HepG2 (cell line): ENCODE measurements at regions not wholly inside any gene's neighbourhood (a gene's known extent, or its start where the extent isn't known, plus 50 kb on each side); places are given as distances from the start of the nearest gene placed in this dataset.

Experiments
- ATAC-seq: fragments of 200-7000 bp; cut with Tn5 transposase; 3 replicates; pipeline ENCODE4 v1.9.1; 2020; ENCODE audit warnings: mild to moderate bottlenecking, moderate library complexity
- BruUV-seq: library from RNA; stranded (reverse); fragments of 400-500 nt; replicated peaks from 2 replicates; lab custom pipeline; 2021; lab: Mats Ljungman, UMichigan
- CTCF ChIA-PET: fragments of 300-600 bp; formaldehyde crosslinking; extraction: SDS; loops from one replicate; lab custom pipeline; 2021; ENCODE audit warnings: low total read pairs, inconsistent platforms, low intra/inter-chr PET ratio; lab: Yijun Ruan, JAX
- POLR2A ChIA-PET: fragments of 350-600 bp; sonication (Branson Sonifier 250); formaldehyde crosslinking; loops from one replicate; lab custom pipeline; 2020; ENCODE audit warnings: antibody characterized with exemption, inconsistent platforms; lab: Yijun Ruan, JAX
- DNase-seq: peaks from one replicate; pipeline ENCODE4 v3.0.0-alpha.2; 2015; ENCODE audit warnings: low spot score
- FAIRE-seq: peaks from 3 replicates; lab custom pipeline; 2011; peaks lifted over from hg19 to GRCh38; lab: Jason Lieb, UNC
- H2AFZ ChIP-seq: one replicate; pipeline ENCODE4 v1.6.1; 2011; ENCODE audit warnings: low read length, inconsistent platforms
- H3K27ac ChIP-seq: fragments of 300-600 bp; 3 replicates; pipeline ENCODE4 v1.8.0; 2011; ENCODE audit warnings: mixed run types, mild to moderate bottlenecking, mixed read lengths, low read length, inconsistent platforms; ENCODE audit not compliant: insufficient read depth; ENCODE audit errors: extremely low read length
- H3K27me3 ChIP-seq, 2 experiments: fragments of 200-600 bp in 1 of 2; 2 replicates in 1 of 2; 3 replicates in 1 of 2; pipeline versions ENCODE4 v1.6.0 to v1.8.0; 2011; ENCODE audit warnings: low read length in 2 of 2, mild to moderate bottlenecking in 2 of 2, moderate library complexity in 2 of 2, inconsistent platforms in 1 of 2; ENCODE audit not compliant: insufficient read depth in 2 of 2, control insufficient read depth in 1 of 2
- H3K36me3 ChIP-seq, 2 experiments: fragments of 200-600 bp in 1 of 2; replicated peaks in 1 of 2; 2 replicates in 1 of 2; 3 replicates in 1 of 2; pipeline versions ENCODE4 v1.5.1 to v1.8.0; 2011; ENCODE audit warnings: low read length in 2 of 2, inconsistent platforms in 1 of 2; ENCODE audit not compliant: insufficient read depth in 2 of 2, control insufficient read depth in 1 of 2
- H3K4me1 ChIP-seq: 2 replicates; pipeline ENCODE4 v1.5.1; 2012; ENCODE audit warnings: low read length, inconsistent platforms; ENCODE audit not compliant: insufficient read depth
- H3K4me2 ChIP-seq: 2 replicates; pipeline ENCODE4 v1.6.0; 2011; ENCODE audit warnings: low read depth, low read length, inconsistent platforms
- H3K4me3 ChIP-seq, 3 experiments: fragments of 200-600 bp in 1 of 3; sonication (generic), shearing (Covaris generic) in 1 of 3; replicated peaks in 1 of 3; 2 replicates each; pipeline ENCODE4 v1.5.1; 2011 to 2016; ENCODE audit warnings: low read length in 3 of 3, inconsistent platforms in 2 of 3, low read depth in 2 of 3, mild to moderate bottlenecking in 2 of 3, control low read depth in 1 of 3, mixed read lengths in 1 of 3; ENCODE audit not compliant: insufficient read depth in 1 of 3
- H3K79me2 ChIP-seq: one replicate; pipeline ENCODE4 v1.6.1; 2011; ENCODE audit warnings: low read length, inconsistent platforms; ENCODE audit not compliant: insufficient read depth
- H3K9ac ChIP-seq: 2 replicates; pipeline ENCODE4 v1.6.0; 2011; ENCODE audit warnings: mild to moderate bottlenecking, low read depth, low read length, inconsistent platforms; ENCODE audit not compliant: insufficient read depth
- H3K9me3 ChIP-seq: 2 replicates; pipeline ENCODE4 v1.5.1; 2012; ENCODE audit warnings: mild to moderate bottlenecking, low read length
- H4K20me1 ChIP-seq: 2 replicates; pipeline ENCODE4 v1.6.0; 2011; ENCODE audit warnings: inconsistent platforms, mild to moderate bottlenecking, low read length, moderate library complexity; ENCODE audit not compliant: insufficient read depth
- ATM ChIP-seq: fragments of 450-650 bp; IDR thresholded peaks from 2 replicates; pipeline ENCODE4 v1.7.1; 2017; ENCODE audit warnings: mild to moderate bottlenecking, borderline replicate concordance
- FUBP1 ChIP-seq: sonication (generic); formaldehyde crosslinking; IDR thresholded peaks from 2 replicates; pipeline ENCODE4 v1.5.1; 2020; ENCODE audit warnings: missing genetic modification reagents, mild to moderate bottlenecking, borderline replicate concordance
- JUNB ChIP-seq: sonication (generic); formaldehyde crosslinking; IDR thresholded peaks from 2 replicates; pipeline ENCODE4 v1.8.0; 2022; ENCODE audit warnings: missing genetic modification reagents, mild to moderate bottlenecking, borderline replicate concordance
- KDM4B ChIP-seq: sonication (generic); formaldehyde crosslinking; IDR thresholded peaks from 2 replicates; pipeline ENCODE4 v1.4.0; 2020; ENCODE audit warnings: missing genetic modification reagents
- NCOA2 ChIP-seq: sonication (generic); formaldehyde crosslinking; IDR thresholded peaks from 2 replicates; pipeline ENCODE4 v1.8.0; 2022; ENCODE audit warnings: inconsistent platforms
- POLR2AphosphoS5 ChIP-seq: IDR thresholded peaks from 2 replicates; pipeline ENCODE4 v1.6.1; 2012; ENCODE audit warnings: low read depth, low read length
- REPIN1 ChIP-seq: sonication (generic); formaldehyde crosslinking; IDR thresholded peaks from 2 replicates; pipeline ENCODE4 v1.8.0; 2022; ENCODE audit warnings: missing genetic modification reagents, low read depth, mild to moderate bottlenecking, borderline replicate concordance
- SNAPC2 ChIP-seq: sonication (generic); formaldehyde crosslinking; IDR thresholded peaks from 2 replicates; pipeline ENCODE4 v1.8.1; 2022; ENCODE audit warnings: mild to moderate bottlenecking, missing genetic modification reagents
- SOX6 ChIP-seq, 2 experiments: fragments of 450-650 bp in 1 of 2; sonication (generic) in 1 of 2; formaldehyde crosslinking in 1 of 2; IDR thresholded peaks; 2 replicates each; pipeline versions ENCODE4 v1.4.0 to v1.6.1; 2017 to 2020; ENCODE audit warnings: antibody characterized with exemption in 1 of 2, mild to moderate bottlenecking in 1 of 2, missing genetic modification reagents in 1 of 2
- SP5 ChIP-seq: IDR thresholded peaks from 2 replicates; pipeline ENCODE4 v1.6.1; 2016; ENCODE audit warnings: low read depth, borderline replicate concordance
- ZHX2 ChIP-seq, 2 experiments: sonication (generic) in 1 of 2; formaldehyde crosslinking in 1 of 2; IDR thresholded peaks; 2 replicates each; pipeline versions ENCODE4 v1.6.1 to v1.9.0; 2014 to 2022; ENCODE audit warnings: antibody characterized with exemption in 1 of 2, borderline replicate concordance in 1 of 2, inconsistent platforms in 1 of 2, low read depth in 1 of 2, missing genetic modification reagents in 1 of 2
- ZNF33A ChIP-seq: sonication (generic); formaldehyde crosslinking; IDR thresholded peaks from 2 replicates; pipeline ENCODE4 v1.5.1; 2020; ENCODE audit warnings: missing genetic modification reagents, mild to moderate bottlenecking, moderate library complexity, borderline replicate concordance
- ZNF33B ChIP-seq: sonication (generic); formaldehyde crosslinking; IDR thresholded peaks from 2 replicates; pipeline ENCODE4 v1.5.1; 2020; ENCODE audit warnings: mild to moderate bottlenecking, missing genetic modification reagents
- ZNF451 ChIP-seq: sonication (generic); formaldehyde crosslinking; IDR thresholded peaks from 2 replicates; pipeline ENCODE4 v1.5.0; 2020; ENCODE audit warnings: mild to moderate bottlenecking, missing genetic modification reagents
- ZNF670 ChIP-seq: sonication (generic); formaldehyde crosslinking; IDR thresholded peaks from 2 replicates; pipeline ENCODE4 v1.8.0; 2022; ENCODE audit warnings: mild to moderate bottlenecking, missing genetic modification reagents, borderline replicate concordance
- ZNF691 ChIP-seq: sonication (generic); formaldehyde crosslinking; IDR thresholded peaks from 2 replicates; pipeline ENCODE4 v1.4.0; 2020; ENCODE audit warnings: missing genetic modification reagents, low read depth, mild to moderate bottlenecking, borderline replicate concordance
- ZNF775 ChIP-seq: sonication (generic); formaldehyde crosslinking; IDR thresholded peaks from 2 replicates; pipeline ENCODE4 v1.4.0; 2020; ENCODE audit warnings: missing genetic modification reagents, mild to moderate bottlenecking, moderate library complexity, borderline replicate concordance
- WGBS: methylation state at CpG from one replicate; pipeline ENCODE4 v1.1.6; 2017; ENCODE audit warnings: low lambda C conversion rate; 5-methylcytosine and 5-hydroxymethylcytosine counted together
- in situ Hi-C: cut with HindIII; loops from 2 replicates; pipeline ENCODE4 v1.10.0; 2017; ENCODE audit warnings: low pct_unique_long_range_greater_than_20kb; ENCODE audit not compliant: extremely low pct_ligation_motif_present
- intact Hi-C: fragments of 100-400 bp; cut with micrococcal nuclease; formaldehyde crosslinking; loops from one replicate; pipeline ENCODE4 v1.10.0; 2022; ENCODE audit not compliant: unreplicated experiment

GRCh38 chr7:146028251-146028750, 88.3 kb upstream of the CNTNAP2 start:
- DNase-seq, result no peak
- CTCF ChIA-PET, result no interaction called here
- no peaks in the 10 kb centered on the region for H3K27me3 ChIP-seq
- TF ChIP-seq JUNB (CRISPR knock-in tag) (no peak), ZHX2 (IDR thresholded peaks at IDR 0.05; ENCODE audit: low read depth) (no peak), ZHX2 (CRISPR knock-in tag; IDR thresholded peaks at IDR 0.05; ENCODE audit: borderline replicate concordance) (no peak), KDM4B (CRISPR knock-in tag) (no peak), SP5 (CRISPR knock-in tag) (no peak), ZNF451 (no peak), FUBP1 (CRISPR knock-in tag) (no peak), ZNF33A (CRISPR knock-in tag) (no peak), REPIN1 (CRISPR knock-in tag) (no peak), SOX6 (IDR thresholded peaks at IDR 0.05) (no peak), SOX6 (CRISPR knock-in tag; IDR thresholded peaks at IDR 0.05) (no peak), SNAPC2 (CRISPR knock-in tag) (no peak), POLR2AphosphoS5 (no peak), NCOA2 (no peak), ZNF691 (CRISPR knock-in tag) (no peak), ZNF775 (CRISPR knock-in tag) (no peak), ZNF33B (CRISPR knock-in tag) (no peak), ATM (no peak), ZNF670 (CRISPR knock-in tag) (no peak)

More at GRCh38 chr7:146028251-146028750, 88.3 kb upstream of the CNTNAP2 start:
- in situ Hi-C loops, result no loop called here
- H3K9ac ChIP-seq, result no peak overlapping the region
- H3K9me3 ChIP-seq, result peaks cover 69% of the 10 kb centered on the region
- no TSS peak for BruUV-seq
- H3K4me2 ChIP-seq, result no peak overlapping the region
- no peaks in the 10 kb centered on the region for H3K4me1 ChIP-seq
- H3K79me2 ChIP-seq, result no peaks in the 10 kb centered on the region
- POLR2A ChIA-PET, result no interaction called here
- H3K27ac ChIP-seq, result no peak overlapping the region
- no peaks in the 10 kb centered on the region for H3K36me3 ChIP-seq
- no peaks in the 10 kb centered on the region for H4K20me1 ChIP-seq
- ATAC-seq (no peak), FAIRE-seq (no peak)
- no peak overlapping the region for H2AFZ ChIP-seq
- intact Hi-C loops, result no loop called here
- H3K4me3 ChIP-seq, result no peak overlapping the region
- WGBS, result 17% methylated on average over 3 of the region's 3 CpGs
